HG03108 (cell line): ENCODE measurements at regions not wholly inside any gene's neighbourhood (a gene's known extent, or its start where the extent isn't known, plus 50 kb on each side); places are given as distances from the start of the nearest gene placed in this dataset.

Experiments used
- ATAC-seq: cut with Tn5 transposase; IDR thresholded peaks from one replicate; pipeline ENCODE4 v1.9.1; 2021; ENCODE audit warnings: moderate library complexity; ENCODE audit not compliant: unreplicated experiment

GRCh38 chrX:39206399-39207145 lies 405.3 kb downstream of the MID1IP1 start:
- ATAC-seq: no peak

- ATAC-seq: no peak
These were observed 410.2 kb downstream of the MID1IP1 start for GRCh38 chrX:39211501-39211900.

- ATAC-seq: no peak
These were observed 411.2 kb downstream of the MID1IP1 start for GRCh38 chrX:39212456-39212855.

DNA sequence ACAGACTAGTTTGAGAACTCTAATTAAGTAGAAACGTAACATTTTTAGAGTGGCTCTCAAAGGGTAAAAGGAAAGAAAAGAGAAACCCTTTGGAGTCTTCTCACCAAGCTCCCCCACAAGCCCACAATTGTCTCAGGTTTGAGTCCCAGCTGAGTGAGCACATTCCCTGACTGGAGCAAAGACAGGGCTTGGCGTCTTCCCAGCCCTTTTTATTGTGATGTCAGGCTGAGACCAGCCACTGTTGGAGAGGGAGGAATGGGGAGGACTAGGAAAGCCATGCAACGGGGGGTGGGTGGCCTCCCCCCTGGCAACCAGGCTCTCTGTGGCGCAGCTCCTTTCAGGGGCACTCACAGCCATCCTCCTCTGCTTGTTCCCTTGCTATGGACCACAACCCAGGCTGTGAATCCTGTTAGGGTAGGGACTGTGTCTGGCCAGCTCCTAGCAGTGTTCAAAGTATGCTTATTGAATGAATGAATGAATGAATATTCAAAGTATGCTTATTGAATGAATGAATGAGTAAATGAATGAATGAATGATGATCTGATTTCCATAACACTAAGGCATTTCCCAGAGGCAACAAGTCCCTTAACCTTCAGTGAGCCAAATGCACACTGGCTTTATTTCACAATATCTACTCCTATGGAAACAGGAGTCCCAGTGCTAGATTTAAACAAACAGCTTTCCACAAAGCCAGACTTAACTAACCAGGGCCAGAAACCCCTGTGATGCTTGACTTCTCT lies 413.3 kb downstream of the MID1IP1 start:
- ATAC-seq: no peak

GRCh38 chrX:39220952-39221351 lies 419.7 kb downstream of the MID1IP1 start:
- no peak for ATAC-seq

- no peak for ATAC-seq
These were observed 421.3 kb downstream of the MID1IP1 start for GRCh38 chrX:39222346-39223113.

DNA sequence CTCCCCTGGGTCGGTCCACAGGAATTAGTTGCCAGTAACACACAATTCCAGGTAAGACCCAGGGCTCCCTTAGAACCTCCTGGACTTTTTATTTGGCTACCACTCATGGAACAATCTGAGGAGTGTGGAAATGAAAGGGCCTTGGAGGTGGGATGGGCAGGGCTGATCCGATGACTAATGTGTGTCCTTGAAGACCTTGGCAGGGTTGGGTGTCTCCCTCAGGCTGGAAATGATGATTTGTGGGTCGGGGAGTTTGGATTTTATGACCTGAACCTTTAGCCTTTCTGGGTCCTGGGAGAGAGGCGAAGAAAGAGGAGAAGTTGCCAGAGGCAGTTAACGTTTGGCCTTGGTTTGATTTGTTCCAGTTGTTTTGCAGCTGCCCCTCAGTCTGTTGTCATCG lies 425.0 kb downstream of the MID1IP1 start:
- no peak for ATAC-seq

- ATAC-seq: no peak
These were observed 426.1 kb downstream of the MID1IP1 start for GRCh38 chrX:39227371-39227770.

DNA sequence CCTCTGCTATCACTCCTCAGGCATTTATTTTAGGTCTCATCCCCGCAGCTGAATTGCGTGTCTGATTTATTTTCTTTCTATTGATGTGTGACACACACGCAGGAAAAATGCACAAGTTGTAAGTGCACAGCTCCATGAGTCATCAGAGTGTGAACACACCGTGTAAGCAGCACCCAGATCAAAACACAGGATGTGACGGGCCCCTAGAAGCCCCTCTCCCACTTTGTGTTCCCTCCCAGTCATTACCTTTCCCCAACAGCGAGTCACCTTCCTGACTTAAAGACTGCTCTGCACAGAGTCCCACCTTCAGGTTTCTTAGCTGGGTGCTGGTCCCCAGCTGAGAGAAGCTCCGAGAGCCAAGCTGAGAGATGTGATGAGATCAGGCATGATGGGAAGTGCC lies 436.7 kb downstream of the MID1IP1 start:
- ATAC-seq: no peak

DNA sequence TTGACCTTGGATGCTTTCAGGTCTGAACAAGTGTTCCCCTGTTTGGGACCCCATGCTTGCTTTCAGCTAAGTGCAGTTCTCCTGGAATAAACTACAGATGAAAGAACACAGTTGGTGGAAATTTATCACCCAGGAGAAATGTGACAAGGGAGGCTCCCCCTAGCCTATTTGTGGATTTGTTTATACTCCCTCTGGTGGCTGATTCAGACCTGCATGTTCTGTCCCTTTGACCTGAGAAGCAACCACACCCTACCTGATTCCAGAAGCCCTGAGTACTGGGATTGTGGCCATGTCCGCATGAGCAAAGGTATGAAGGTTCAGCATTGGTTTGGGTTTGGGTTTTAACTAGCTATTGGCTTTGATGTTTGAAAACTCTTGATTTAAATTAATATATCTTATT lies 440.9 kb downstream of the MID1IP1 start:
- no peak for ATAC-seq

DNA sequence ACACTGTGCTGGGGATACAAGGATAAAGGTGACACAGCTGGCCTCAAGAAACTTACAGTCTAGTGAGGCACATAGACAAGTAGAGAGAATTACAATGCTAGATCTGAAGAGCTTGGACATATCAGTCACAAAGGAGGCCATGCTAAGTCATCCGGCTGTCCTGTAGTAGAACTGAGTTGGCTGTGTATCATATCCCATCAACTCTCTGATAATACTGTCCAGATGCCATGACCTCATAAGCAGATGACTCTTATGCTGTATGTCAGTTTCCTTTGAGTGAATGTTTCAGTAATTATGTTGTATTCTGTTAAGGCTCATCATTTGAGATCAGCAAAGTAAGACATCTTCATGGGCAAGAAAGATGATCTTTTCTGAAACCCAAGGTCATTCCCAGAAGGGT lies 442.9 kb downstream of the MID1IP1 start:
- ATAC-seq: no peak

GRCh38 chrX:39245024-39245423 lies 443.8 kb downstream of the MID1IP1 start:
- ATAC-seq: no peak

DNA sequence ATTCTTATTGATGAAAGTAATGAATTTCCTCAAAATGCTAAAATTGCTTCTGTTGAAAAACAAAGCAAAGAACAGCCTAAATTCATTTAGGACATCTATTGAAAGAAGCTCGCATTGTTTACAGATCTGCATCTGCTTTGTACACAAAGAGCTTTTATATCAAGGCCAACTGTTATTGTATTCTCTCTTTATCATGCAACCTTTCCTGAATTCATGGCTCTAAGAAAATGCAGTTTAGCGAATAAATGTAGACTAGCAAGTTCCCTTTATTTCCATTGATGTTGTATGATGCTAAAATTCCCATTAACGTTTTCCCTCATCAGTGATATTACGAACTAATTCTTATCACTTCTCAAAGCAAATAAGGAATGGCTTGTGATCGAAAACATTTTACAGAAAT lies 446.3 kb downstream of the MID1IP1 start:
- no peak for ATAC-seq

DNA sequence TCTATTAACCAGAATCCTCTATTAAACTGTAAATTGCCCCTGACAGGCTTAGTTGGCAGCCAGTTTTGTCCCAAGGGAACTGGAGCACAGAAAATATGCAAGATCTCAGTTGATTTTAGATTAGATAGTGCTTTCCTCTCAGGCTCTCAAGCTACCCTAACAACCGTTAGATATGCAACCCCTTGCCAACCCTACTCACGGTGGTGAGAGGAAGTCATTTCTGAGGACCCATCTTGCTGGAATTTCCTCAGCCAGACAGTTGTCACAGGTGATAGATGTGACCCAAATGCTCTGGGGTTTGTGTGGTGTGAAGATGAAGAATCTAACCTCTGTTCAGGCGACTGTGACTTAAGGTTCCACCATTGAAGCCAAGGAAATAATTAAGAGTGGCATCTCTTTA lies 447.1 kb downstream of the MID1IP1 start:
- no peak for ATAC-seq

GRCh38 chrX:39249999-39250398 lies 448.7 kb downstream of the MID1IP1 start:
- no peak for ATAC-seq

DNA sequence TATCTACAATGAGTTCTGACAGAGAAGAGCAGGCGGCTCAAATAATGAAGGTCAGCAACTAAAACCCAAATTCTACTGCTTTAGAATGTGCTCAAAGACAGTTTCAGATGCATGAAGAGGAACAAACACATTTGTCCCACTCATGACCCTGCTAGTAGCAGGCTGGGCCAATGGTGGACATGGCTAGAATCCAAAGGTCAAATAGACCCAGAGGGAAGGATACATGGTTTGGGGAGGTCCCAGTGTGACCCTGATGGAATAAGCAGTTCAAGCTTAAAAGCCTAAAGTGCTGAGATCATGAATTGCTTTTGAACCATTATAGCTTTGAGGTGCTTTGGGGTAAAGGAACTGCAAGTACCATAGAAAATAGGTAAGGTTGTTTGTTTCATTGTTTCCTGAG lies 450.7 kb downstream of the MID1IP1 start:
- ATAC-seq: no peak

DNA sequence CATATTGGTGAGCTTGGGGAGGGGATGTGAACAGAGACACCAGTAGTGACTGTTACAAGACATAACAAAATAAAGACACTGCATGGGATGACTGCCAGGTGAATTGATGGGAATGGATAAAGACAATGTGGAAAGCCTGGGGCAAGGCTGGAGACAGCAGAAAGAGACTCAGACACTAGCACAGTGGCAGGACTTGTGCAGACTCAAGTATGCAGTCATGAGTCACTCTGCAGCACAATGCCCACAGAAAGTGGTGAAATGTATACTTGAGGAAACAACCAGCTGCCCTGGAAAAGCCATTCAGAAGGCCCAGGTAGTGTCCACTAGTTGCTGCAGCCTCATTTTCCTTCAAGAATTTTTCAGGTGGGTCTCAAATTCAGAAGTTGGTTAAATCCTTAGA lies 452.3 kb downstream of the MID1IP1 start:
- ATAC-seq: no peak

GRCh38 chrX:39258331-39258730 lies 457.1 kb downstream of the MID1IP1 start:
- ATAC-seq: no peak

GRCh38 chrX:39260965-39261364 lies 459.7 kb downstream of the MID1IP1 start:
- no peak for ATAC-seq

DNA sequence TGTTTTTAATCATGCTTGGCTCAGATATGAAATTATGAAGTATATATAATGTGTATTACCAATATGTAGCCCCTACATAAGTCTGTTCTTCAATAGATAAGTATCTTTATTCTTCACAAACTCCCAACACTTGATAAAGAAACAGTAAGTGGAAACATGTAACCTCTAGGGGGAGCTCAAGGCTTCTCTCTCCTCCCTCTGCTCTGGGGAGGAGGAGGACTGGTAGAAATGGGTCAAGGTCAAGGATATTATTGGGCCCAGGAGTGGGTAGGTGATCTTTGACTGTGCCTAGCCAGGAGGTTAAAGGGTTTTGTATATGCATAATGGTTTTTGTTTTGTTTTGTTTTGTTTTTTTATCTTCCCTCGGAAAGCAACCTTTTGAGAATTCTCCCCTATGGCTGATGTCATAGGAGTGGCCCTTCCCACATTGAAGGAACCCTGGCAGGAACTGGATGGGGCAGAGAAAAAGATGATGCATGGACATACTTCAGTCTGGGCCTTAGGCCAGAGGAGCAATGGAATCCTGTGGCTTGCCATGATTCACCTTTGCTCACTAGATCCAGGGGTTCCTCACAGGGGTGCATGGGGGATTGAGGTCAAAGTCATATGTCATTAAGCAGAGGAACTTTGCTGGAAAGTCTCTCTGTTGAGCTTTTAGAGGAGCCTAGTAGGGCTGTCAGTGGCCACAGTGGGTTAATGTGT lies 460.3 kb downstream of the MID1IP1 start:
- ATAC-seq: no peak

DNA sequence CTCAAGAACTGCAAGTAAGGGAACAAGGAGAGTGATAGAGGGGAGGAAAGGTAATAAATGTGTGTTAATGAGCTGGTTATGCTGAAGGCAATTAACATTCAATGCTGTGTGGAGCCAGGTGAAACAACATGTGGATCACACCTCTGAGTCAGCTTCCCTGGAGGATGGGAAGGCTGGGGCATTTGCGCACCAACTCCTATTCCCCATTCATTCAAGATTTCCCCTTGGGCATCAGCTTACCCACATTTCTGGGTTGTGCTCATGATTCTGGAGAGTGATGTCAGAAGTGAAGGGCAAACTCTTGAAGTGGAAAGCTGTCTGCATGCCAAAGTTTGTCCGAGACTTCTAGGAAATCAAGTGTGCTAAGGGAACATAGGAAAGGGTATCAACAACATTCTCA lies 461.4 kb downstream of the MID1IP1 start:
- ATAC-seq: no peak
